Brain microvascular endothelial cell (primary cell): ENCODE measurements at regions not wholly inside any gene's neighbourhood (a gene's known extent, or its start where the extent isn't known, plus 50 kb on each side); places are given as distances from the start of the nearest gene placed in this dataset.

ENCODE experiments used
- DNase-seq: peaks from one replicate; pipeline ENCODE4 v3.0.0-alpha.2; 2020
- H3K27ac ChIP-seq: fragments of 250-450 bp; sonication (Bioruptor Pico); 2 replicates; pipeline ENCODE4 v1.5.1; 2020; ENCODE audit warnings: mild to moderate bottlenecking, moderate library complexity
- H3K27me3 ChIP-seq: fragments of 250-450 bp; sonication (Bioruptor Pico); replicated peaks from 2 replicates; pipeline ENCODE4 v1.5.1; 2020; ENCODE audit warnings: mild to moderate bottlenecking
- H3K36me3 ChIP-seq: fragments of 250-450 bp; sonication (Bioruptor Pico); replicated peaks from 2 replicates; pipeline ENCODE4 v1.5.1; 2020; ENCODE audit warnings: mild to moderate bottlenecking
- H3K4me3 ChIP-seq: 2 replicates; pipeline ENCODE4 v1.5.1; 2011; ENCODE audit warnings: low read depth, mild to moderate bottlenecking, control low read depth, low read length, moderate library complexity
- CTCF ChIP-seq: IDR thresholded peaks from 2 replicates; pipeline ENCODE4 v1.5.1; 2011; ENCODE audit warnings: low read depth, mild to moderate bottlenecking, moderate library complexity, low read length, control low read depth, inconsistent platforms; ENCODE audit errors: missing control alignments
- in situ Hi-C: cut with HindIII; loops from 2 replicates; pipeline ENCODE4 v1.10.0; 2017; ENCODE audit warnings: low sequenced_read_pairs, low pct_ligation_motif_present

- Histone ChIP-seq H3K27me3 (no peaks in the 10 kb centered on the region), H3K27ac (no peak overlapping the region), H3K36me3 (no peaks in the 10 kb centered on the region), H3K4me3 (no peak overlapping the region)
- no peak for TF ChIP-seq CTCF
- no peak for DNase-seq
- in situ Hi-C loops, result no loop called here
Observed at GRCh38 chr3:159458982-159459381, 529.7 kb upstream of the IL12A start.

- Histone ChIP-seq H3K4me3 (no peak overlapping the region), H3K27me3 (no peaks in the 10 kb centered on the region), H3K36me3 (no peaks in the 10 kb centered on the region), H3K27ac (no peak overlapping the region)
- TF ChIP-seq CTCF, result no peak
- no peak for DNase-seq
- in situ Hi-C loops, result no loop called here
Observed at GRCh38 chr3:159472611-159473010, 516.0 kb upstream of the IL12A start.

- DNase-seq, result no peak
- H3K27me3 ChIP-seq, result no peaks in the 10 kb centered on the region
- TF ChIP-seq CTCF, result no peak
- H3K4me3 ChIP-seq, result no peak overlapping the region
- no peak overlapping the region for H3K27ac ChIP-seq
- in situ Hi-C loops, result no loop called here
- H3K36me3 ChIP-seq, result no peaks in the 10 kb centered on the region
Observed at GRCh38 chr3:159473206-159473605, 515.4 kb upstream of the IL12A start.

DNA sequence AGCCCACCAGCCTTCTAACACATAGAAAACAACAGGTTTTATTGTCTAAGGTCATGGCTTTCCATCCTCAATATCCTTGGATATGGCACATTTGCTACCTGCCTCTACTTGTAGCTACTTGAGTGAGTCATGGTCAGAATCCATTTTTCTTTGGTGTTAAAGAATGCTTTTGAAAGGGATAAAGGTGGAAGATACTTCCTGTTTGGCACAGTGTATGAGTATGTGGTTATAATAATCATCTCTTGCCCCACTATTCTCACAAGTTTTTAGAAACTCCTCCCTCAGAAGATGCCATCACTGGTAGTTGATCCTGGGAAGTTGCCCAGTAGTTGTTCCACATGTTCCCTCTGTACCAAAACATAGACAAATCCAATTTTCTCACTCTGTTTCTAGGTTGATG, 508.6 kb upstream of the IL12A start:
- no peak for TF ChIP-seq CTCF
- no peak overlapping the region for H3K27ac ChIP-seq
- no peak for DNase-seq
- in situ Hi-C loops, result no loop called here
- no peak overlapping the region for H3K4me3 ChIP-seq
- no peaks in the 10 kb centered on the region for H3K36me3 ChIP-seq
- no peaks in the 10 kb centered on the region for H3K27me3 ChIP-seq

DNA sequence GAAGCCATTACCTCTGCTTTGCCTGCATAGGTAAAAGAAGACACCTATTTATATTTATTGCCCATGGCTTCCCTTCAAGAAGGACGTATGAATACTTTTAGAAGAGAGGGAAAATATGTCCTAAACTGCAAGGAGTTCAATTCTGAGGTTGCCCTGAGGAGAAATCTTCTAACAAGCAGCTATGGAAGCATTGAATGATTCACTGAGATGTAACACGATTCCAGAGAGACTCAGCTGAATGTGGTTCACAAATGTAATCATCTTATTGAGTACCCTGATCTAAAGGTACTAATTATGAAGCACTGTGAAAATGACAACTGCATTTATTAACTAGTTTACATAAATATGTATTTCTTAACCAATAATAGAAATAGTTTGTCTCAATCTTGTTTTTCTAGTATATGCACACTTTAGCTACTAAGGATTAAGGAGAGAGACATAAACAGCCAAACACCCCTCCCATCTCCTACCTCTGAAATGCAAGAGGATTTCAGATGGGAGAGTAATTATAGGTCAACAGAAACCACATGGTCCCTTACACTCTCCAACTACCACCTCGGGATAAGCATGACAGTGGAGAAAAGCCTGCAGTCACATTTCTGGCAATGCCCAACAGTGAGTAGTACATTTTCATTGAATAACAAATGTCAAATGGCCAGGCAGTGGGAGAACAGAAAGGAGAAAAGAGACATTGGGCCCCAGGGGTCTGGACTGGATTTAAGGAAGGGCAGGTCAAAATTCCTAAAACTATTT, 506.2 kb upstream of the IL12A start:
- H3K4me3 ChIP-seq, result no peak overlapping the region
- in situ Hi-C loops, result no loop called here
- DNase-seq, result no peak
- H3K27ac ChIP-seq, result no peak overlapping the region
- no peaks in the 10 kb centered on the region for H3K36me3 ChIP-seq
- H3K27me3 ChIP-seq, result no peaks in the 10 kb centered on the region
- no peak for TF ChIP-seq CTCF

DNA sequence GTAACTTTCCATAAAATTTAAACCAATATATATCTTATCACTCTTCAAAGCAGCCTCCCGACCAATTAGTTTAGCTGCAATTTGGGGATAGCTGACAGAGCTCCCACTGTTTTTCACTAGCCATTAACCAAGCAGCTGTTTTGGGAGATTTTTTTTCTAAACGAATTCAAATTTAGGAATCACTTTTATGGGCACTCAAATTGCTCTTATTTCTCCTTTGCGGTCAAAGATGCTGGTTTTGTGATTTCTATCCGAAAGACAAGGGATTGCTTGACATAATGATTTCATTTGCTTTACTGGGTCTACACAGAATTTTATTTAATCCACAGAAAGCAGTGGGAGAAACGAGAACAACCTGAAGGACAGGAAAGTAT, 505.7 kb upstream of the IL12A start:
- in situ Hi-C loops, result no loop called here
- no peak for TF ChIP-seq CTCF
- DNase-seq, result no peak
- no peaks in the 10 kb centered on the region for H3K36me3 ChIP-seq
- no peak overlapping the region for H3K4me3 ChIP-seq
- H3K27me3 ChIP-seq, result no peaks in the 10 kb centered on the region
- no peak overlapping the region for H3K27ac ChIP-seq
